ENCODE measurements at regions not wholly inside any gene's neighbourhood (a gene's known extent, or its start where the extent isn't known, plus 50 kb on each side); places are given as distances from the start of the nearest gene placed in this dataset.
"Not testable (repeated sequence)": the region's sequence is repeated elsewhere in the genome, so short reads cannot be mapped to it uniquely, and the experiment has no call there.

DNA sequence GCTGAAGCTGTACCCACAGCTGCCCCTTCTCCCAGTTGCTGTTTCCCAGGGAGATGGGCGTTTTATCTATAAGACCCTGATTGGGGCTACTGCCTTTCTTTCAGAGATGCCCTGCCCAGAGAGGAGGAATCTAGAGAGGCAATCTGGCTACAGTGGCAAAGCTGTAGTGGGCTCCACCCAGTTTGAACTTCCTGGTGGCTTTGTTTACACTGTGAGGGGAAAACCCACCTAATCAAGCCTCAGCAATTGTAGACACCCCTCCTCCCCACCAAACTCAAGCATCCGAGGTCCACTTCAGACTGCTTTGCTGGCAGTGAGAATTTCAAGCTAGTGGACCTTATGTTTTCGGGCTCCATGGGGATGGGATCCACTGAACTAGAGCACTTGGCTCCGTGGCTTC lies 240.4 kb upstream of the AFF2 start:
- DNase-seq: peak in 1 of 10 donors; percentile 21
- intact Hi-C loops (cut with DNase I): no loop called here

DNA sequence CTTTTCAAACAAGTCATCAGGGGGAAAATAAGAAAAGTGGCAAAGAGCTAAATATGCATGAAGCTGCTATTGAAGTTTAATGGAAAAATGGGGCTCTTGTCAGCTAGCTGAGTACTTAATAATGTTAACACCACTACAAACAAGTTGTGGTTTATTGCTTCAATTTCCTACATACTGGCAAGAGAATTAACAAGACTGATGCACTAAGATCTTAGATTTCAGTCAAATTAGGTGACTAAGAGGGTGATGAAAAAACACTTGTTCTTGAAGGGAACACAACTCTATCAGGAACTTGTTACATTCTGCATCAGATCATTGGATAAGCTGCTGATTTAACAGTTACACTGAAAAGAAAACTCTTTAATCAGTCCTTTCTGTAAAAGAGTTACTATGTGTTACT lies 234.6 kb upstream of the AFF2 start:
- no peak for DNase-seq
- intact Hi-C loops (cut with DNase I): no loop called here

DNA sequence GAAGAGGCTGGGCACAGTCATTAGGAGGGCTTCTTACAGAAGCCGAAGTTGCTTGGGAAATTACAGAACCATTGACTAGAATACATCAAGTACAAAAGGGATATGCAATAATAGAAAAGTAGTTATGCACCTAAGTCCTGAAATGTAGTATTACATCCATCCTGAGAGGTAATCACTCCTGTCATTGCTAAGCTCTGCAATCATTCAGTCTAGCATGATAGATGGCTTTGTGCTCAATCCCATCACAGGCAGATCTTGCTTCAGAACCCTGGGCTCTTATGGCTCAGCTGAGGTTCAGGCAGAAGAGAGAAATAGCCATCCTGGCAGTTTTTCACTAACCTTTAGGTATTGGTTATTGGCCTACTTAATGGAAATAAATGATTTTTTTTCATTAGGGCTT lies 231.7 kb upstream of the AFF2 start:
- no peak for DNase-seq
- intact Hi-C loops (cut with DNase I): no loop called here

DNA sequence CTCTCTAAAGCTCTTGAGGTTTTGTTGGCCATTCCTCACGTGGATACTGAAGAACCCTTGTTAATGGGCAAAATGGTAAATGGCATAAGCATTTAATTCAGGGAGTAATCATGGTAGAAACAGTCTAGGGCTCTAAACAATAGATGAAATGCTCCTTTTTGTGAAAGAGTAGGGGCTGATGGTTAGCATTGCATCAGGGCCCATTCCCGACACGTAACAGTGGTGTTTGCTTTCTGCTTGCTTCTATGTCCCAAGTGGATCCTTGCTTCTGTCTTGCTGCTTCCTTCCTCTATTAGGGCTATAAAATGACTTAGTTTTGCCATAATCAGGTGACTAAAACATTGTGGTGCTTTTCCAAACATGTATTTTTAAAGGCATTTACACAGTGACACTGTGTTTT lies 230.9 kb upstream of the AFF2 start:
- DNase-seq: no peak
- intact Hi-C loops (cut with DNase I): no loop called here

DNA sequence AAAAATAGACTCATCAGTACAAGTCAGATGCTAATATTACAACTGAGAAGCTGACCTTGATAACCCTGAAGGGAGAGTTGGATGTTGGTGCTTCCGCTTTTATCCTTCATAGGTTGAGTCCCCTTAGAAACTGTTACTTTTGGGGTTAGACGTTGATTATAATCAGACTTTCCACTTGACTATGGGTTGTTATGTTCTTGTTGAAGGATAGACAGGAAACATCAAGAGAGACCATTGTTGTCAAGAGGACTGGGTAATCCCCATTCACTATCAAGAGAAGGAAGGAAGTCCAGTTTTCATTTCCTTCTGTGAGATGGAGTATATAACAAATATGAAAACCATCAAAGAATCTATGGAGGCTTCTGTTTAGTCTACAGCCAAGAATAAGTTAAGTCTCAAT lies 229.9 kb upstream of the AFF2 start:
- intact Hi-C loops (cut with DNase I): no loop called here
- no peak for DNase-seq

DNA sequence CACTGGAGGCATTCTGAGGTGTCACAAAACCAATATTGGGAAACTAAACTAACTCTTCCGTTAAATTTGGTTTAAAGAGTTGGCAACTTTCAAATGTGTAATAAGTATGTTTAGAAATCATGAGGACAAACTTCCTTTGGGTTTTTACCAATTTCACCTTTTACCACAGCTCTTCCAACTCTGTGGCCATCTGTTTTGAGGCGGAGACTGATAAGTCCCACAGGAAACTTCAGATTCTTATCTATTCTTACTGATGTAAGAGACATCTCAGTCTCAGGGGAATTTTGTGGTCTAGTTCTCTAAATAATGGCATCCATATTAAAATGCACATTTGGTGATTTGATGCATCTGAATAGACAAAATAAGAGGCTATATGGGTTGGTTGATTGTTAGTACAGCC lies 229.2 kb upstream of the AFF2 start:
- DNase-seq: no peak
- intact Hi-C loops (cut with DNase I): no loop called here

DNA sequence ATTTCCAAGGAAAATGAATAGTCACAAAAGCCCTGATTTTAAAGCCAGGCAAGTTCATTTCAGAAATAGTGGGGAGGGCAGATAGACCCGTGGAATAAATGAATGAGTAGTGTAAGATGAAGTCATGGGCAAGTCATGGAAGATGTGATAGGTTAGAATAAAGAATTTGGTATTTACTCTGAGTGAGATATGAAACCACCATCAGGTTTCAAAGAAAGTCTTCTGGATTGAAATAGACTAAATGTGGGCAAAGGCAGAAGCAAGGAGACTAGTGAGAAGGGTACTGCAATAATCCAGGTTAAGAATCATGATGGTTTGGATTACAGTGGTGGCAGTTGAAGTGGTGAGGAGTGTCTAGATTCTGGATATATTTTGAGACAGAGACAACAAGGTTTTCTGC lies 218.5 kb upstream of the AFF2 start:
- intact Hi-C loops (cut with DNase I): no loop called here
- DNase-seq: no peak

DNA sequence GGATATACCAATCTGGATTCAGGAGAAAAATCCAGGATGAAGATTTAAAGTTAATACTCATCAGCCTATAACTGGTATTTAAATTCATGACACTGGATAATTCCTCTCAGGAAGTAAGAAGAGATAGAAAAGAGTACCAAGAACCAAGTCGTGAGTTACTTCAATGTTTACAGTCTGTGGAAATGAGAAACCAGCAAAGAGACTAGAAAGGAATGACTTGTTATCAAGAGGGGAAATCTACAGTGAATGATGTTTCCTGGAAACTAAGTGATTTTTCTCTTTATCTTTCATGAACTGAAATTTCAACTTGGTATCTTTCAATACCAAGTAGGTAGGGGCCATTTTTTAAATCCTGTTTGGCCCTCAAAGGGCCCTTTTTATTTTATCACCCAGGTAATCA lies 217.9 kb upstream of the AFF2 start:
- no peak for DNase-seq
- intact Hi-C loops (cut with DNase I): no loop called here

DNA sequence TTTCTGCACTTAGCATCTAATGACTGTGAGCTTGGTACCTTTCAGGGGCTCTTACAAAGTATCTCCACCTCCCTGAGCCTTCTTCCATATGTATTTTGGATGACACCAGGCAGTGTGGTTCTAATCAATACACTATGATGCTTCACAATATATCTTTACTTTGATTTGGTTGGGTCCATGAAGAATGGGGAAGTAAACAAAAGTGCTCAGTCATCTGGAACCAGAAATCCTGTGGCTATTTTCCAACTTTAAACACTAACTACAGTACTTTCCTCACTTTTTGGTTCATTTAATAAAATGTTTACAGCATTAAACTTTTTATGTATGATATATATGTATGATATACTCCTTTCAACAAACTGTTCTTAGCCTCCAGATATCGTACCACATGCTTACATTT lies 216.4 kb upstream of the AFF2 start:
- DNase-seq: no peak
- intact Hi-C loops (cut with DNase I): no loop called here

DNA sequence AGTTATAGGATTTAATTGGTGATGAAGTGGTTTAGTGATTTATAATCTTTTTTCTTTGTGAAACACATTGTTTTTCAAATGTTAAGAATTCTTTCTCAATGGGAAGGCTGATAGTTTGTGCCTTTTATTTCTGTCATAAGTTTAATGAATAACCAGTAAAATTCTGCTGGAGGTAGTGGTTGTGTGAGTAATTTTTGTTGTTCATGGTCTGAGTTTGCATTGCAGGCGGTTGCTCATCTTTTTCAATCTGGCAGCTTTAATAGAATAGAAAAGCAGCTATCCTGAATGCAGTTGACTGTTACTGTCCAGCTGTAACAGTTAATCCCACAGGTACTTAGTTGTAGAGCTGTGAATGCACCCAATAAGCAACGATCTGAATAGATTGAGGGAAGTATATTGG lies 215.6 kb upstream of the AFF2 start:
- DNase-seq: no peak

DNA sequence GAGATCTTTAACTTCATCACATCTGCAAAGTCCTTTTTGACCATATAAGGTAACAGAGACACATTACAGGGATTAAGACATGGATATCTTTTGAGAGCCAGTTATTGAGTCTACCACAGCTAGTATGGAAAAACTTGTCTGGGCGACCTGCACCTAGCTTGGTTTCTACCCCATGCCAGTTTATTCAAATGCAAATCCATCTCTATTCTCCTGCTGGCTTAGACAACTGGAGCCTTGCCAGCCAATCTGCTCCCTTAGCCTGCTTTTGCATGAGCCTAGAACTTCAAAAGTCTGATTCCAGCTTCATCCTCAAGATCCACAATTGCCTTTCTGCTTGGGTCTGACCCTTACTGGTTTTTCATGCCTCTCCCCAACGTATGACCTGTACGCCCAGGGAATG lies 212.0 kb upstream of the AFF2 start:
- intact Hi-C loops (cut with DNase I): no loop called here

More for the DNA sequence above, 215.6 kb upstream of the AFF2 start:
- intact Hi-C loops (cut with DNase I): no loop called here

DNA sequence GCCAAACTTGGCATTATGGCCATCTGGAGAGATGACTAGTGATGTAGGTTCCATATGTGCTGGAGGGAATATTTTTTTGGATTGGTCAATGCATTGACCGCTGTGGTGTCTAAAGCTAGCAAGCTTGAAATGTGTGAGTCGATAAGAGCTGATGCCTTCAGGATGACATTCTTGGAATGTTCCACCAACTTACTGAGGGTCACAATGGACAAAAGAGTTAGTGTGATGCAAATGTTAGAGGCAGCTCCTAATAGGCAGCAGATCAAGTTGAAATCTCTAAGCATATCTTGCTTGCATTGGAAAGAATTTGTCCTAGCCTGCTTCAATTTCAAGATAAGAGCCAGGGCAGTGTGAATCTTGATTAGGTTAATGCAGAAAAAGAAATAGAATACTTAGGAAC lies 210.4 kb upstream of the AFF2 start:
- intact Hi-C loops (cut with DNase I): no loop called here
- DNase-seq: no peak

More for the DNA sequence above, 212.0 kb upstream of the AFF2 start:
- DNase-seq: no peak

DNA sequence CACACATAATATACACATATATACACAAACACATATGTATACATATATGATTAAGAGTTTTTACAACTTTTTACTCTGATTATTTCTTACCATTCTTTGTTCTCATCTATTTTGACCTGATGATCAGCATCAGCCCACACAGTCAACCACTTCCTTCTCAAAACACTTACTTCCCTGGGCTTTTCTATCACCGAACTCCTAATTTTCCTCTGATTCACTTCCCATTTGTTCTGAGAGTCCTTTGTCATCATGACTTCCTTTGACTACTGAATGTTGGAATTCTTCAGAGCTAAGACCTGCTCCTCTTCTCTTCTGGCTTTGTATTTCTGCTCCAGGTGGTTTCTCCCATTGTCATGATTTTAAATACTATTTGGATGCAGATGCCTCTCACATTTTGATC lies 209.5 kb upstream of the AFF2 start:
- intact Hi-C loops (cut with DNase I): no loop called here
- DNase-seq: no peak

DNA sequence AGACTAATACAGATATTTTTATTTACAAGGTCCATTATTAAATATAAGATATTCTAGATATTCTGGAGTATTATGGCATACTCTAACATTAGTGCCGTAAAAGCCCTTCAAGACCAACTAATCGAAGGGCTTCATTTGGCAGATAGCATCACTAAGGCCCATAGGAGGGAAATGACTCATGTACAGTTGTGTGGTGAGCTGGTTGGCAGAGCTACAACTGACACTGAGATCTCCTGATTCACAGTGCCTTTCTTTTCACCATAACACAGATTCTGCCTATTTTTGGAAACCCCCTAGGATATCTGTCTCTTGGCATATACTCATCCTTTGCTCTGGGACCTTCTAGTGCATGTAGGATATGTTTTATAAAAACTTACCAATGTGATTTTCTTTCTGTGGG lies 201.7 kb upstream of the AFF2 start:
- intact Hi-C loops (cut with DNase I): no loop called here
- DNase-seq: no peak

DNA sequence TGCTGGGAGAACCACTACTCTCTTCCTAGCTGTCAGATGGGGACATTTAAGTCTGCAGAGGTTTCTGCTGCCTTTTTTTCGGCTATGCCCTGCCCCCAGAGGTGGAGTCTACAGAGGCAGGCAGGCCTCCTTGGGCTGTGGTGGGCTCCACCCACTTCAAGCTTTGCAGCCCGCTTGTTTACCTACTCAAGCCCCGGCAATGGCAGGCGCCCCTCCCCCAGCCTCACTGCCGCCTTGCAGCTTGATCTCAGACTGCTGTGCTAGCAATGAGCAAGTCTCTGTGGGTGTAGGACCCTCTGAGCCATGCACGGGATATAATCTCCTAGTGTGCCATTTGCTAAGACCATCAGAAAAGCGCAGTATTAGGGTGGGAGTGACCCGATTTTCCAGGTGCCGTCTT lies 195.2 kb upstream of the AFF2 start:
- intact Hi-C loops (cut with DNase I): not testable (repeated sequence)
- DNase-seq: peak in 1 of 10 donors; percentile 62

DNA sequence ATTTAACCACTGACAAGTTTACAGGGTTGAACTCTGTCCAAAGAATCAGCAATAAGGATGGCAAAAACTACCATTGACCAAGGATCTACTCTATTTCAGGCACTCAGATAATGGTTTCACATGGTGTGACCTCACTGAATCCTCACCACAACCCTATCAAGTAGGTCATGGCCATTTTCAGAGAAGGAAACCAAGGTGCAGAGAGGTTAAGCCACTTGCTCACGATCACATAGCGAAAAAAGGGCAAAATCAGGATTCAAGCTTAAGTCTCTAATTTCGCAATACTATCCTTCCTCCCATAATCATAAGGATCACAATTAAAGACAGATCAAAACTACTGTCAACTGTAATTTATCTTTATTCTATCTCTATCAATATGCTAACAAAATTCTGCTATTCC lies 191.0 kb upstream of the AFF2 start:
- intact Hi-C loops (cut with DNase I): no loop called here
- no peak for DNase-seq

DNA sequence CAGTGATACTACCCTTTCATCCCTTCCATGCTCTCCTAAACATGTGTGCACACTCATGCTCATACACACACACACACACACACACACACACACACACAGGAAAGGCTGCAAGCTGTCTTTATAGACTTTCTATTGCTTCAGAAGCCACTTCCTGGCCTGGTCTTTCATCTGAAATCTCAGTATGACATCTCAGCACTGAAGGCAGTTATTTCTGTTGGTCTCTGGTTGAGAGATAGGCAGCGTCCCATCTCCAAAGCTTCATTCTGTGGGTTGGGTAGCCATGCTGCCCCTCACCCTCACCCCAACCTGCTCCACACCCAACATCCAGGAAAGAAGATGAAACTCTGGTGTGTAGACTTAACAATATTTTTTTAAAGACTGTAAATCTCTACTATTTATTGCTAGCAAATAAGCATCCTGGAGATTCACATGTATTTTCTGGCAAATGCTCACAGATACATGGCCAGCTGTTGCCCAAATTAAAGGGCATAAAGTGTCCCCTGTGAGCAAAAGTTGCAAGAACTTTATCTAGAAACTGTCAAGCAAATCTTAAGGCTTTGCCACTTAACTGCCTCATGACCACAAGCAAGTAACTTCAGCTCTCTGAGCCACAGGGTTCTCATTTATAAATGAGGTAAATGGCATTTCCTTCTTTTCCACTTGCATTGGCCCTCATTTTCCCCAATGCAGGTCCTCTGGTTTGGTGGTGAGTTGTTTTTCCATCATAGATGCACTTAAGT lies 189.8 kb upstream of the AFF2 start:
- no peak for DNase-seq
- intact Hi-C loops (cut with DNase I): no loop called here

DNA sequence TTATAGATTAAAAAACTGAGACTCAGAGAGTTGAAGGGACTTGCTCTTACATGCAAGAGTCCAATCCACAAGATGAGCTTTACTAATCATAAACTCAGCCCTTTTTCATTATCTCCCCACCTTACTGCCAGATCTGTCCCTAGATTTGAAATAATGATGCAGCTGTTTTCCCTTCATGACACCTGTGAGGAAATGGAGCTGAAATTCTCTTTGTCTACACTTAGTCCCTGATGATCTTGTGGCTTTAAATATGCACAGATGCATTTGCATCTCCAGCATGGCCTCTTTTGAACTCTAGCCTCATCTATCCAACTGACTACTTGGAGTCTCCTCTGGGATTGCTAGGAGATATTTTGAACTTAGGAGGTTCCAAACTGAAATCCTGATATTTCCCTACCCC lies 188.9 kb upstream of the AFF2 start:
- intact Hi-C loops (cut with DNase I): no loop called here

DNA sequence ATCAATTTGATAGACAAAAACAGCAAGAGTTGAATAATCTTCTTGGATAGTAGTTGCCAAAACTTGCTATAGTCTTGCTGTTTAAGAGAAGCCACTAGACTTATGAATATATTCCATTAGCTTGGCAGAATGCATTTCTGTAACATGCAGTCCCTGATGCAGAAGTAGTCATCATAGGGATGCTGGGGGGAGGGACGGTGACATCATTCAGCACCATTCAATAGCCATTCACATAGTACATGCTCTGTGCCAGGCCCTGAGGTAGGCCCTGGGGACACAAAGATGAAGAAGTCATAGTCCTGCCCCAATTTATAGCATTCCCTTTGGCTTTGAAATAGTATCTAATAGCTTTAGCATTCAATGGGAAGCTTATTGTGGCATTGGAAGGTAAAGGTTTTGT lies 185.5 kb upstream of the AFF2 start:
- intact Hi-C loops (cut with DNase I): no loop called here
- peak in 1 of 10 donors; percentile 19 for DNase-seq

More for the DNA sequence above, 188.9 kb upstream of the AFF2 start:
- no peak for DNase-seq

DNA sequence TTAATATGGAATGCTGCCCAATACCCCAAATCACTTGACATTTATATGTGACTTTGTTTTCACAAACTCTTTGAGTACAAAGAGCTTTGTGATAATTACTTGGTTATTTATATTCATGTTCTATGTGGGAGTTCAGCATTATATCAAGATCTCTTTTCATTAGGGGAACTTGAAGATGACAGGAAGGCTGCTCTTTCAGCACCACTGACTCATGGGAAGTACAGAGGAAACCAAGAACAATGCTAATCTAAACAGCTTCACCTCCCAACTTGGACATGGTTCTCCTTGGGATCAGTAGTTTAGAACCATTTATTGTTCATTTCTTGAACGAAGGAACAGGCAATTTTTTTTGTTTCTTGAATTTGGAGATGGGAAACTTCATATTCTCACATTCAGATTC lies 184.0 kb upstream of the AFF2 start:
- intact Hi-C loops (cut with DNase I): no loop called here
- DNase-seq: no peak

DNA sequence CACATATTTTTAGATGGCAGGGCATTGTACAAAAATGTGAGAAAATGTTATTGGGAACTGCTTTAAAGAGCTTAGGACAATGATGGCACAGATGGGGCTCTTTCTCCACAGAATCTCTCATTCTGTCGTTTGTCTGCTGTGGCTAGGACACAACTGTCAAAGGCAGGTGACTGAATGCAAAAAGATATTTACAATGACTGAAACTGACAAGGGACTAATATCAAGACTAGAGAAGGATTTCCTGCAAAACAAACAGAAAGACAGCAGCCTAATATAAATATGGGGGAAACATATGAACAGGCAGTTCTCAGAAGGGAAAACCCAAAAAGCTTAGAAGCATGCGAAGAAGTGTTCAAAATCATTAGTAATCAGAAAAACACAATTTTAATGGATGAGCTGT lies 177.5 kb upstream of the AFF2 start:
- intact Hi-C loops (cut with DNase I): no loop called here
- DNase-seq: no peak

DNA sequence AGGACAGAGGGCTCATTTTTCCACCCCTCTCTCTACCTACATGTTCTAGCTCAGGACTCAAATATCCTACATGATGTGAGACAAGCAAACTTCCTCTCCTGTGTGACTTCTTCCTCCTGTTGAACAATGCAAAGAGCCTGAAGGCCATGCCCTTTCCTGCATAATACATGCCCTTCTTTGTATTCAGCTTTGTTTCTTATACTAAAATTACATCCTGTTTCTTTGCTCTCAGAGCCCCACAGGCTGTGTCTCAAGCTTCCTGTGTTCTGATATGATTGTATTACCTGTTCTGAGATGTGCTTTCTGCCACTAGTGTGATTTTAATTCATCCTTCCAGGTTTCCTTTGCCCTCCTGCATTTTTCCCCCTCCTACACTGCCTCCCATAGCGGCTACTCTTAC lies 166.4 kb upstream of the AFF2 start:
- intact Hi-C loops (cut with DNase I): no loop called here
- no peak for DNase-seq

DNA sequence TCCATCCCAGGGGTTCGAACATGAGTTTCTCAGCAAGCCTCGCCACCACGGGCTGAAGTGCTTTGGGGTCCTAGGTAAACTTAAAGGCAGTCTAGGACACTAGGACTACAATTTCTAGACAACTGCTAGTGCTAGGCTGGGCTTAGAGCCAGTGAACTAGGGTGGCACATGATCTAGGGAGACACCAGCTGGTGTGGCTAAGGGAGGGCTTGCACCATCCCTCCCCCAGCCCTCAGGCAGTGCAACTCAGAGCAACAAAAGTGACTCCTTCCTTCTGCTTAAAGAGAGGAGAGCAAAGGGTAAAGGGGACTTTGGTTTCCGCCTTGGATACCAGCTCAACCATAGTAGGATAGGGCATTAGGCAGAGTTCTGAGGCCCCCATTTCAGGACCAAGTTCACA lies 162.5 kb upstream of the AFF2 start:
- DNase-seq: no peak
- intact Hi-C loops (cut with DNase I): no loop called here
